Astrocyte (in vitro differentiated cells and primary cell): ENCODE measurements at regions not wholly inside any gene's neighbourhood (a gene's known extent, or its start where the extent isn't known, plus 50 kb on each side); places are given as distances from the start of the nearest gene placed in this dataset.

Source experiments
- DNase-seq: peaks from one replicate; pipeline ENCODE4 v3.0.0-alpha.2; 2010; ENCODE audit warnings: low read depth
- FAIRE-seq: peaks from 2 replicates; lab custom pipeline; 2011; peaks lifted over from hg19 to GRCh38; lab: Jason Lieb, UNC
- H2AFZ ChIP-seq: 2 replicates; pipeline ENCODE4 v1.6.0; 2012; ENCODE audit warnings: low read depth, low read length, inconsistent platforms
- H3K27ac ChIP-seq: 2 replicates; pipeline ENCODE4 v1.5.1; 2011; ENCODE audit warnings: low read depth, low read length, inconsistent platforms
- H3K27me3 ChIP-seq: 2 replicates; pipeline ENCODE4 v1.6.0; 2011; ENCODE audit warnings: low read length, inconsistent platforms; ENCODE audit not compliant: insufficient read depth
- H3K36me3 ChIP-seq: 2 replicates; pipeline ENCODE4 v1.5.1; 2011; ENCODE audit warnings: low read length, inconsistent platforms; ENCODE audit not compliant: insufficient read depth
- H3K4me1 ChIP-seq: 2 replicates; pipeline ENCODE4 v1.5.1; 2011; ENCODE audit warnings: low read length, inconsistent platforms; ENCODE audit not compliant: insufficient read depth
- H3K4me2 ChIP-seq: 2 replicates; pipeline ENCODE4 v1.6.0; 2012; ENCODE audit warnings: low read length, inconsistent platforms
- H3K4me3 ChIP-seq: 2 replicates; pipeline ENCODE4 v1.5.1; 2011; ENCODE audit warnings: low read depth, mild to moderate bottlenecking, low read length, inconsistent platforms; ENCODE audit not compliant: insufficient read depth
- H3K79me2 ChIP-seq: 2 replicates; pipeline ENCODE4 v1.6.0; 2012; ENCODE audit warnings: mild to moderate bottlenecking, low read length, inconsistent platforms; ENCODE audit not compliant: insufficient read depth
- H3K9ac ChIP-seq: 2 replicates; pipeline ENCODE4 v1.6.0; 2012; ENCODE audit warnings: mild to moderate bottlenecking, low read length, inconsistent platforms
- H3K9me3 ChIP-seq: 2 replicates; pipeline ENCODE4 v1.5.1; 2012; ENCODE audit warnings: low read depth, mild to moderate bottlenecking, low read length, inconsistent platforms; ENCODE audit not compliant: insufficient read depth
- H4K20me1 ChIP-seq: 2 replicates; pipeline ENCODE4 v1.6.0; 2012; ENCODE audit warnings: low read length, inconsistent platforms; ENCODE audit not compliant: insufficient read depth
- H3K27ac Mint-ChIP-seq: one replicate; pipeline ENCODE4 v1.8.0; 2021; ENCODE audit warnings: mild to moderate bottlenecking, mixed read lengths; ENCODE audit not compliant: unreplicated experiment
- H3K27me3 Mint-ChIP-seq: one replicate; pipeline ENCODE4 v1.8.0; 2021; ENCODE audit warnings: low read depth, mixed read lengths; ENCODE audit not compliant: unreplicated experiment
- H3K36me3 Mint-ChIP-seq: one replicate; pipeline ENCODE4 v1.8.0; 2021; ENCODE audit warnings: low read depth, mixed read lengths; ENCODE audit not compliant: unreplicated experiment
- H3K4me1 Mint-ChIP-seq: one replicate; pipeline ENCODE4 v1.8.0; 2021; ENCODE audit warnings: low read depth, mixed read lengths; ENCODE audit not compliant: unreplicated experiment
- H3K4me3 Mint-ChIP-seq: one replicate; pipeline ENCODE4 v1.8.0; 2021; ENCODE audit warnings: mild to moderate bottlenecking, moderate library complexity, mixed read lengths; ENCODE audit not compliant: unreplicated experiment
- H3K9me3 Mint-ChIP-seq: one replicate; pipeline ENCODE4 v1.8.0; 2021; ENCODE audit warnings: mild to moderate bottlenecking, mixed read lengths; ENCODE audit not compliant: unreplicated experiment
- EZH2 ChIP-seq: IDR thresholded peaks from 2 replicates; pipeline ENCODE4 v1.6.1; 2012; ENCODE audit warnings: mild to moderate bottlenecking, low read length, inconsistent platforms; ENCODE audit not compliant: insufficient read depth
- TF ChIP-seq, protein P1 (sequence below): IDR thresholded peaks from 2 replicates; pipeline ENCODE4 v1.5.1; 2011; ENCODE audit warnings: low read depth, mild to moderate bottlenecking, inconsistent platforms, low read length, moderate library complexity; ENCODE audit not compliant: insufficient read depth

DNA sequence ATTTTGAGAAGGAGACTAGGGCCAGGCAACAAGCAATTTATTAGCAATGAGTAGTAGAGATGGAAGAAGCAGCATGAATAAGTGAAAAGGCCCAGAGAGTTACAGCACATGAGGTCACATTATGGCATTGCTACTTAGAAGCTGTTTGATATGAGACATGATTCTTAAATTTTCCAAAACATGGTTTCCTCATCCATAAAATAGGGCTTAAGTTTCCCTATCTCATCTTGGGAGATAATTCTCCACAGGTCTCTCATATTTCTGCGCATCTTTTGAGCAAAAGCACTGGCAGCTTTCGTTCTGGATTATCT, 656.1 kb downstream of the EPHA7 start:
- no peaks in the 10 kb centered on the region for H3K4me1 ChIP-seq
- H3K9me3 Mint-ChIP-seq, result no peaks in the 10 kb centered on the region
- no peaks in the 10 kb centered on the region for H3K36me3 ChIP-seq
- H3K27ac Mint-ChIP-seq, result no peak overlapping the region
- H4K20me1 ChIP-seq, result no peaks in the 10 kb centered on the region
- H3K27ac ChIP-seq, result no peak overlapping the region
- no peak overlapping the region for H3K4me3 ChIP-seq
- H3K4me1 Mint-ChIP-seq, result peaks cover 2% of the 10 kb centered on the region
- H3K4me2 ChIP-seq, result no peak overlapping the region
- no peak for TF ChIP-seq EZH2
- TF ChIP-seq, protein P1, sequence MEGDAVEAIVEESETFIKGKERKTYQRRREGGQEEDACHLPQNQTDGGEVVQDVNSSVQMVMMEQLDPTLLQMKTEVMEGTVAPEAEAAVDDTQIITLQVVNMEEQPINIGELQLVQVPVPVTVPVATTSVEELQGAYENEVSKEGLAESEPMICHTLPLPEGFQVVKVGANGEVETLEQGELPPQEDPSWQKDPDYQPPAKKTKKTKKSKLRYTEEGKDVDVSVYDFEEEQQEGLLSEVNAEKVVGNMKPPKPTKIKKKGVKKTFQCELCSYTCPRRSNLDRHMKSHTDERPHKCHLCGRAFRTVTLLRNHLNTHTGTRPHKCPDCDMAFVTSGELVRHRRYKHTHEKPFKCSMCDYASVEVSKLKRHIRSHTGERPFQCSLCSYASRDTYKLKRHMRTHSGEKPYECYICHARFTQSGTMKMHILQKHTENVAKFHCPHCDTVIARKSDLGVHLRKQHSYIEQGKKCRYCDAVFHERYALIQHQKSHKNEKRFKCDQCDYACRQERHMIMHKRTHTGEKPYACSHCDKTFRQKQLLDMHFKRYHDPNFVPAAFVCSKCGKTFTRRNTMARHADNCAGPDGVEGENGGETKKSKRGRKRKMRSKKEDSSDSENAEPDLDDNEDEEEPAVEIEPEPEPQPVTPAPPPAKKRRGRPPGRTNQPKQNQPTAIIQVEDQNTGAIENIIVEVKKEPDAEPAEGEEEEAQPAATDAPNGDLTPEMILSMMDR, result no peak
- no peaks in the 10 kb centered on the region for H3K79me2 ChIP-seq
- no peaks in the 10 kb centered on the region for H3K27me3 Mint-ChIP-seq
- H2AFZ ChIP-seq, result no peak overlapping the region
- no peak overlapping the region for H3K9ac ChIP-seq
- H3K4me3 Mint-ChIP-seq, result no peak overlapping the region
- H3K9me3 ChIP-seq, result no peaks in the 10 kb centered on the region
- H3K36me3 Mint-ChIP-seq, result no peaks in the 10 kb centered on the region
- FAIRE-seq (no peak), DNase-seq (no peak)
- no peaks in the 10 kb centered on the region for H3K27me3 ChIP-seq

DNA sequence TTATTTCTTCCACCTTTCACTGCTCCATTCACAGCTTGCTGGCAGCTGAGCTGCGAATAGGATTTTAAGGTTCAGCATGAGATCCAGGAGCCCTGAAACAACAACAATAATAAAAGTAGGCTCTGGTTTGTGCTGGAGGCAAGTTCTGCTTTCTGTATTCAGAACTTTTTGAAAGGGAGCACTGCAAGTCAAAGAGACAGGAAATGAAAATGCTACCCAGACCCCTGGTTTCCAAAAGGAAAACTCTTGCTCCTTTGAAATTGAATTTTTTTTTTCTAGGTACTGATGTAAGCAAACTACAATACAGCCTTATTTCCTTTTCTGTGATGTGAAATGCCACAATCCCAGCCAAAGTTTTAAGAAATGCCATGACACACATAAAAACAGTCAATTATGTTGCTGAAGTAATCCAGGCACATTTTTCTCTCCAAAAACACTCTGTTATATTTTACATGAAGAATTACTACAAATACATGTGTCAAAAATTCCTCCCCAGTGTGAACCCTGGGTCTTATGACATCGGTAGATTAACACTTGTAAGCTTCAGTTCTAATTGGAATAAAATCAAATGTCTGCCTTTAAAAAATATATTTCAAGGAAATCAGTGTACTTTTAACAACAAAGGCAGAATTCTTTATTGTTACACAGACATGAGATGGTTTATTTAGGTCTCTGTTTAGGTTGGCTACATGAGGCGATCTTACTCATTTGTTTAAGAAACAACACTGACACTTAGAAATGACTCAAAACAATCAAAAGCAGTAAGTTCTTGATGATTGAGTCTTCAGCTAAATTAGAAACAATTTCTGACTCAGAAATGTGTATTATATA, 656.7 kb downstream of the EPHA7 start:
- no peaks in the 10 kb centered on the region for H3K79me2 ChIP-seq
- H3K4me3 ChIP-seq, result no peak overlapping the region
- H3K27me3 ChIP-seq, result no peaks in the 10 kb centered on the region
- no peak overlapping the region for H3K9ac ChIP-seq
- Mint-ChIP-seq H3K4me3 (no peak overlapping the region), H3K4me1 (peaks cover 2% of the 10 kb centered on the region), H3K27me3 (no peaks in the 10 kb centered on the region), H3K27ac (no peak overlapping the region), H3K36me3 (no peaks in the 10 kb centered on the region), H3K9me3 (no peaks in the 10 kb centered on the region)
- H3K4me2 ChIP-seq, result no peak overlapping the region
- no peak for DNase-seq
- no peaks in the 10 kb centered on the region for H4K20me1 ChIP-seq
- FAIRE-seq, result no peak
- H3K27ac ChIP-seq, result no peak overlapping the region
- TF ChIP-seq, protein P1, result no peak
- TF ChIP-seq EZH2, result no peak
- no peaks in the 10 kb centered on the region for H3K36me3 ChIP-seq
- no peaks in the 10 kb centered on the region for H3K4me1 ChIP-seq
- H3K9me3 ChIP-seq, result no peaks in the 10 kb centered on the region
- no peak overlapping the region for H2AFZ ChIP-seq

DNA sequence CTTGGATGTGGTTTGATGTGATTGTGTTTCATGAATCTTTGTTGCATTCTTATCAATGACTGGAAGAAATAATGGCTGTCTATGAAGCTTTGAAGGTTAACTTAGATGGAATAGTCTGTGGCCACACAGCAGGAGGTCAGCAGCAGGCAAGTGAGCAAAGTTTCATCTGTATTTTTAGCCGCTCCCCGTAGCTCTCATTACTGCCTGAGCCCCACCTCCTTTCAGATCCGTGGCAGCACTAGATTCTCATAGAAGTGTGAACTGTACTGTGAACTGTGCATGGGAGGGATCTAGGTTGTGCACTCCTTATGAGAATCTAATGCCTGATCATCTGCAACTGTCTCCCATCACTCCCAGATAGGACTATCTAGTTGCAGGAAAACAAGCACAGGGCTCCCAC, 660.2 kb downstream of the EPHA7 start:
- Histone ChIP-seq H3K27me3 (no peaks in the 10 kb centered on the region), H3K4me2 (no peak overlapping the region), H3K9ac (no peak overlapping the region), H3K79me2 (no peaks in the 10 kb centered on the region), H3K27ac (no peak overlapping the region), H3K4me3 (no peak overlapping the region), H3K9me3 (no peaks in the 10 kb centered on the region), H3K4me1 (no peaks in the 10 kb centered on the region), H4K20me1 (no peaks in the 10 kb centered on the region), H3K36me3 (no peaks in the 10 kb centered on the region), H2AFZ (no peak overlapping the region)
- FAIRE-seq (no peak), DNase-seq (no peak)
- Mint-ChIP-seq H3K27me3 (no peaks in the 10 kb centered on the region), H3K4me1 (peaks cover 2% of the 10 kb centered on the region), H3K9me3 (no peaks in the 10 kb centered on the region), H3K27ac (no peak overlapping the region), H3K36me3 (no peaks in the 10 kb centered on the region), H3K4me3 (no peak overlapping the region)
- TF ChIP-seq EZH2, result no peak
- TF ChIP-seq, protein P1, result no peak
